H1 (cell line): ENCODE measurements at regions not wholly inside any gene's neighbourhood (a gene's known extent, or its start where the extent isn't known, plus 50 kb on each side); places are given as distances from the start of the nearest gene placed in this dataset.

Source experiments
- CTCF ChIA-PET: fragments of 300-600 bp; sonication (Branson Sonifier 250); formaldehyde crosslinking; loops from one replicate; lab custom pipeline; 2021; ENCODE audit not compliant: partially characterized antibody; lab: Charles Lee
- POLR2A ChIA-PET: fragments of 300-600 bp; sonication (Branson Sonifier 250); formaldehyde crosslinking; loops from one replicate; lab custom pipeline; 2021; ENCODE audit warnings: inconsistent platforms; ENCODE audit not compliant: partially characterized antibody; lab: Charles Lee
- DNase-seq, 2 experiments: peaks; one replicate each; pipeline versions ENCODE4 v3.0.0 to v3.0.0-alpha.2; 2010 to 2022; ENCODE audit warnings: low spot score in 2 of 2, low read depth in 1 of 2, mixed read lengths in 1 of 2
- FAIRE-seq: peaks from 2 replicates; lab custom pipeline; 2011; peaks lifted over from hg19 to GRCh38; lab: Jason Lieb, UNC
- H2AFZ ChIP-seq: 2 replicates; pipeline ENCODE4 v1.8.1; 2012; ENCODE audit warnings: low read length, inconsistent platforms
- H2AK5ac ChIP-seq: 2 replicates; pipeline ENCODE4 v1.6.1; 2013; ENCODE audit warnings: low read depth, low read length
- H2BK120ac ChIP-seq: replicated peaks from 2 replicates; pipeline ENCODE3; 2013; ENCODE audit warnings: low read depth, low read length, inconsistent platforms
- H2BK12ac ChIP-seq: 2 replicates; pipeline ENCODE4 v1.6.1; 2013; ENCODE audit warnings: low read depth, low read length
- H2BK15ac ChIP-seq: 2 replicates; pipeline ENCODE4 v1.6.1; 2013; ENCODE audit warnings: low read length
- H2BK20ac ChIP-seq: 2 replicates; pipeline ENCODE4 v1.6.1; 2013; ENCODE audit warnings: low read length
- H2BK5ac ChIP-seq: 2 replicates; pipeline ENCODE4 v1.6.1; 2013; ENCODE audit warnings: low read depth, low read length
- H3K14ac ChIP-seq: 2 replicates; pipeline ENCODE4 v1.6.1; 2013; ENCODE audit warnings: inconsistent platforms; ENCODE audit not compliant: insufficient read length
- H3K18ac ChIP-seq: 2 replicates; pipeline ENCODE4 v1.6.1; 2013; ENCODE audit warnings: low read length; ENCODE audit errors: extremely low read depth
- H3K23ac ChIP-seq: 2 replicates; pipeline ENCODE4 v1.6.1; 2013; ENCODE audit warnings: inconsistent platforms; ENCODE audit not compliant: insufficient read length
- H3K23me2 ChIP-seq: 2 replicates; pipeline ENCODE4 v1.6.1; 2013; ENCODE audit warnings: low read depth, low read length
- H3K27ac ChIP-seq: 2 replicates; pipeline ENCODE4 v1.6.1; 2011; ENCODE audit warnings: low read depth, low read length, inconsistent platforms
- H3K27me3 ChIP-seq, 4 experiments: replicated peaks in 1 of 4; 1 replicate in 1 of 4; 2 replicates in 3 of 4; pipeline versions ENCODE4 v1.6.1 to v1.8.1; 2011 to 2013; ENCODE audit warnings: low read length in 3 of 4, mild to moderate bottlenecking in 3 of 4, inconsistent platforms in 2 of 4, mixed read lengths in 2 of 4, moderate library complexity in 1 of 4; ENCODE audit not compliant: control insufficient read depth in 3 of 4, insufficient read depth in 3 of 4; ENCODE audit errors: extremely low read depth in 1 of 4
- H3K36me3 ChIP-seq, 4 experiments: 2 replicates each; pipeline versions ENCODE4 v1.6.1 to v1.8.1; 2011 to 2013; ENCODE audit warnings: mild to moderate bottlenecking in 4 of 4, low read length in 3 of 4, moderate library complexity in 2 of 4, control low read depth in 1 of 4, inconsistent platforms in 1 of 4; ENCODE audit not compliant: insufficient read depth in 4 of 4, control insufficient read depth in 2 of 4
- H3K4ac ChIP-seq: replicated peaks from 2 replicates; pipeline ENCODE3; 2013; ENCODE audit warnings: low read length, low read depth, mixed read lengths, inconsistent platforms; ENCODE audit not compliant: insufficient read length
- H3K4me1 ChIP-seq, 4 experiments: replicated peaks in 1 of 4; 1 replicate in 1 of 4; 2 replicates in 3 of 4; pipeline versions ENCODE4 v1.6.1 to v1.8.1; 2011 to 2013; ENCODE audit warnings: low read length in 3 of 4, inconsistent platforms in 2 of 4, mixed read lengths in 1 of 4; ENCODE audit not compliant: insufficient read depth in 4 of 4, control insufficient read depth in 3 of 4
- H3K4me2 ChIP-seq, 2 experiments: 2 replicates each; pipeline versions ENCODE4 v1.6.1 to v1.8.1; 2011 to 2013; ENCODE audit warnings: low read depth in 2 of 2, low read length in 2 of 2, control low read depth in 1 of 2, inconsistent platforms in 1 of 2, mild to moderate bottlenecking in 1 of 2; ENCODE audit not compliant: insufficient read depth in 1 of 2
- H3K4me3 ChIP-seq, 4 experiments: fragments of 200-600, 300-600 bp in 1 of 4; sonication (generic), shearing (Covaris generic), sonication (Bioruptor Twin) in 1 of 4; 2 replicates each; pipeline versions ENCODE4 v1.5.1 to v1.8.1; 2011 to 2016; ENCODE audit warnings: low read length in 4 of 4, low read depth in 3 of 4, control low read depth in 2 of 4, inconsistent platforms in 2 of 4, mild to moderate bottlenecking in 2 of 4, mixed read lengths in 1 of 4, moderate library complexity in 1 of 4; ENCODE audit not compliant: insufficient read depth in 2 of 4; ENCODE audit errors: extremely low read depth in 1 of 4
- H3K56ac ChIP-seq: replicated peaks from 2 replicates; pipeline ENCODE3; 2013; ENCODE audit warnings: low read depth, mild to moderate bottlenecking, mixed read lengths, low read length, inconsistent platforms; ENCODE audit not compliant: insufficient read length
- H3K79me1 ChIP-seq: 2 replicates; pipeline ENCODE4 v1.6.1; 2013; ENCODE audit warnings: low read depth, low read length, control low read depth
- H3K79me2 ChIP-seq, 2 experiments: 2 replicates each; pipeline versions ENCODE4 v1.6.1 to v1.8.1; 2012 to 2013; ENCODE audit warnings: low read length in 2 of 2, mild to moderate bottlenecking in 2 of 2, inconsistent platforms in 1 of 2; ENCODE audit not compliant: insufficient read depth in 2 of 2, control insufficient read depth in 1 of 2
- H3K9ac ChIP-seq, 4 experiments: replicated peaks in 1 of 4; 1 replicate in 1 of 4; 2 replicates in 3 of 4; pipeline versions ENCODE4 v1.6.1 to v1.8.1; 2011 to 2013; ENCODE audit warnings: low read depth in 3 of 4, low read length in 3 of 4, control low read depth in 2 of 4, mild to moderate bottlenecking in 2 of 4, moderate library complexity in 2 of 4, inconsistent platforms in 1 of 4; ENCODE audit errors: extremely low read depth in 1 of 4
- H3K9me3 ChIP-seq, 2 experiments: 2 replicates each; pipeline versions ENCODE4 v1.6.1 to v1.8.1; 2012 to 2013; ENCODE audit warnings: mild to moderate bottlenecking in 2 of 2, moderate library complexity in 2 of 2, control low read depth in 1 of 2, inconsistent platforms in 1 of 2, low read depth in 1 of 2, low read length in 1 of 2, mixed read lengths in 1 of 2; ENCODE audit not compliant: insufficient read depth in 2 of 2
- H4K20me1 ChIP-seq, 2 experiments: replicated peaks in 1 of 2; 2 replicates each; pipeline versions ENCODE3 to v1.8.1; 2011 to 2013; ENCODE audit warnings: inconsistent platforms in 2 of 2, low read length in 2 of 2, mild to moderate bottlenecking in 1 of 2; ENCODE audit not compliant: insufficient read depth in 2 of 2, control insufficient read depth in 1 of 2
- H4K5ac ChIP-seq: 2 replicates; pipeline ENCODE4 v1.6.1; 2013; ENCODE audit warnings: low read length, low read depth, mixed read lengths, inconsistent platforms; ENCODE audit not compliant: insufficient read length
- H4K8ac ChIP-seq: 2 replicates; pipeline ENCODE4 v1.8.0; 2013; ENCODE audit warnings: mild to moderate bottlenecking, moderate library complexity, low read length, inconsistent platforms; ENCODE audit not compliant: insufficient read depth; ENCODE audit errors: extremely low read depth
- H4K91ac ChIP-seq: replicated peaks from 2 replicates; pipeline ENCODE3; 2013; ENCODE audit warnings: low read length, mixed read lengths, inconsistent platforms; ENCODE audit not compliant: insufficient read length
- JUND ChIP-seq: IDR thresholded peaks from 2 replicates; pipeline ENCODE4 v1.6.1; 2011; ENCODE audit warnings: mild to moderate bottlenecking, improper control_type of control experiment, low read length
- MAFK ChIP-seq: IDR thresholded peaks from 2 replicates; pipeline ENCODE4 v1.6.1; 2012; ENCODE audit warnings: low read depth, mild to moderate bottlenecking, improper control_type of control experiment, low read length
- RBBP5 ChIP-seq: IDR thresholded peaks from 2 replicates; pipeline ENCODE4 v1.7.1; 2012; ENCODE audit warnings: low read depth, mild to moderate bottlenecking, inconsistent platforms, low read length, moderate library complexity, borderline replicate concordance
- WGBS, 2 experiments: shearing (Covaris generic) in 1 of 2; methylation state at CpG; one replicate each; pipeline versions ENCODE4 v1.1.6 to v1.1.7; 2013 to 2015; ENCODE audit warnings: low lambda C conversion rate in 2 of 2, mixed read lengths in 2 of 2, inconsistent platforms in 1 of 2, low coverage in 1 of 2, missing lambda C conversion rate in 1 of 2; ENCODE audit not compliant: insufficient replicate concordance in 2 of 2, insufficient coverage in 1 of 2, insufficient read length in 1 of 2; ENCODE audit errors: extremely low coverage in 1 of 2, missing lambda C conversion rate in 1 of 2; 5-methylcytosine and 5-hydroxymethylcytosine counted together

- Histone ChIP-seq H3K23ac (no peak overlapping the region), H3K9me3 (no peaks in the 10 kb centered on the region), H3K36me3 (no peaks in the 10 kb centered on the region), H3K14ac (no peak overlapping the region), H3K79me1 (no peaks in the 10 kb centered on the region), H3K4me1 (no peaks in the 10 kb centered on the region), H2BK12ac (no peak overlapping the region), H3K27me3 (no peaks in the 10 kb centered on the region), H3K56ac (no peak overlapping the region), H3K4me2 (no peak overlapping the region), H3K23me2 (no peaks in the 10 kb centered on the region), H3K4ac (no peak overlapping the region), H3K9ac (no peak overlapping the region), H4K5ac (no peak overlapping the region), H2AFZ (no peak overlapping the region), H3K4me3 (no peak overlapping the region), H4K20me1 (no peaks in the 10 kb centered on the region), H2BK120ac (no peak overlapping the region), H2BK5ac (no peak overlapping the region), H4K8ac (no peak overlapping the region), H2AK5ac (no peak overlapping the region), H3K27ac (no peak overlapping the region), H2BK15ac (no peak overlapping the region), H3K79me2 (no peaks in the 10 kb centered on the region), H4K91ac (no peak overlapping the region), H3K18ac (no peak overlapping the region), H2BK20ac (no peak overlapping the region)
- TF ChIP-seq JUND (no peak), RBBP5 (no peak), MAFK (0 out of 2 replicates have a peak, but pooled peaks have one; percentile 45)
- FAIRE-seq (no peak), DNase-seq (no peak)
- ChIA-PET CTCF (no interaction called here), POLR2A (no interaction called here)
- 91% methylated on average over 1 of the region's 1 CpG; no CpG with 5 or more reads in 1 of the 2 experiments for WGBS, 2 experiments
These were observed 406.2 kb upstream of the CADM1 start for GRCh38 chr11:115910379-115910778.
